KMS-11 (cell line): ENCODE measurements at regions not wholly inside any gene's neighbourhood (a gene's known extent, or its start where the extent isn't known, plus 50 kb on each side); places are given as distances from the start of the nearest gene placed in this dataset.

ENCODE experiments used
- H2AFZ ChIP-seq: fragments of 200-600 bp; sonication (generic); 2 replicates; pipeline ENCODE4 v1.6.1; 2016; ENCODE audit warnings: antibody characterized with exemption, mixed run types, low read depth
- H3K27ac ChIP-seq: fragments of 200-600 bp; sonication (generic); 2 replicates; pipeline ENCODE4 v1.6.1; 2016; ENCODE audit warnings: mild to moderate bottlenecking, mixed run types
- H3K27me3 ChIP-seq: fragments of 200-600 bp; sonication (generic); 2 replicates; pipeline ENCODE4 v1.6.1; 2017; ENCODE audit warnings: mild to moderate bottlenecking, low read depth, mixed run types, moderate library complexity; ENCODE audit not compliant: insufficient read depth
- H3K36me3 ChIP-seq: fragments of 200-600 bp; sonication (generic); 2 replicates; pipeline ENCODE4 v1.6.1; 2017; ENCODE audit warnings: mild to moderate bottlenecking, mixed run types; ENCODE audit not compliant: insufficient read depth
- H3K4me1 ChIP-seq: fragments of 200-600 bp; sonication (generic); 2 replicates; pipeline ENCODE4 v1.6.1; 2016; ENCODE audit warnings: mild to moderate bottlenecking, low read depth, mixed run types; ENCODE audit not compliant: poor library complexity, severe bottlenecking
- H3K4me2 ChIP-seq: fragments of 200-600 bp; sonication (generic); 2 replicates; pipeline ENCODE4 v1.7.0; 2016; ENCODE audit warnings: mild to moderate bottlenecking, mixed run types
- H3K4me3 ChIP-seq: fragments of 200-600 bp; sonication (generic); IDR thresholded peaks from 2 replicates; pipeline ENCODE4 v1.6.1; 2017; ENCODE audit warnings: low read depth, low read length, mixed read lengths; ENCODE audit not compliant: insufficient read depth
- H3K79me2 ChIP-seq: fragments of 200-600 bp; sonication (generic); 2 replicates; pipeline ENCODE4 v1.6.1; 2016; ENCODE audit warnings: low read depth, mixed run types; ENCODE audit not compliant: insufficient read depth
- H3K9ac ChIP-seq: fragments of 200-600 bp; sonication (generic); 2 replicates; pipeline ENCODE4 v1.6.1; 2016; ENCODE audit warnings: mild to moderate bottlenecking, mixed run types
- H4K20me1 ChIP-seq: fragments of 200-600 bp; sonication (generic); 2 replicates; pipeline ENCODE4 v1.6.1; 2016; ENCODE audit warnings: mild to moderate bottlenecking, mixed run types; ENCODE audit not compliant: insufficient read depth
- CTCF ChIP-seq: fragments of 200-600 bp; sonication (generic); conservative IDR thresholded peaks from 2 replicates; pipeline ENCODE4 v1.6.1; 2017; ENCODE audit warnings: low read depth, mild to moderate bottlenecking, antibody characterized with exemption, low read length, moderate library complexity, mixed read lengths

DNA sequence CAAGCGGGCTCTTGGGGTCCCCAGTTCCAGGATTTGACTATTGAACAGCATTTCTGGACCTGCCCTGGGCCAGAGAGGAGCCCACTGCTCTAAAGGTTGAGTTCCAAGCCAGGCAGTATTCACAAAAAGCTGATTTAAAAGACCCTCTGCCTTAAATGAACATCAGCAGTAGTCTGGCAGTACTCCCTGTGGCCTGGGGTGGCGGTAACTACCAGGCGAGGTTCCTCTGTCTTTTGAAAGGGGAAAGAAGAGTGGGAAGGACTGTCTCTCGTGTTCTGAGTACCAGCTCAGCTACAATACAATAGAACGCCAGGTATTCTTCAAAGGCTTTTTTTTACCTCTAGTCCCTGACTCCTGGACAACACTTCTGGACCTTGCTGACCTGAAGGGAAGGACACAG is 456.4 kb upstream of the TEX13C start:
- H3K4me3 ChIP-seq, result no peak overlapping the region
- H3K27ac ChIP-seq, result no peak overlapping the region

DNA sequence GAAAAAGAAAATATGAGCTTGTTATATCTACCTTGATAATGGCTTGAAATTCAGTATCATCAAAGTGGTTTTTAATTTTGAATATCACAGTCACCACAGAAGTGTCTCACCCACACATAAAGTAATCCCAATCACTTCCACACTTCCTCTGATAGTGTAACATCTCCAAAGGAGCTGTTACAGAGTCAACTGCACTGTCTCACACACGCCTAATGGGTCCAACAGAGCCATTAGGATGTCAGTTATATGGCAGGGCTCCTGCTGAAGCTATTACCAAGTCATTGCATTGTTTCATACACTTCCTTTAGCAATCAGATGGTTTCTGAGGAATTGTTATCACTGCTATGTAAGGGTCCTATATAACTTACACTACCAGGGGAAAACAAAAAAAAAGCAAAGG is 432.1 kb upstream of the TEX13C start:
- no peak for TF ChIP-seq CTCF

More for the DNA sequence above, 456.4 kb upstream of the TEX13C start:
- no peaks in the 10 kb centered on the region for H3K79me2 ChIP-seq
- no peaks in the 10 kb centered on the region for H3K36me3 ChIP-seq
- H2AFZ ChIP-seq, result no peak overlapping the region
- H3K4me1 ChIP-seq, result no peaks in the 10 kb centered on the region
- no peaks in the 10 kb centered on the region for H3K27me3 ChIP-seq
- TF ChIP-seq CTCF, result no peak
- H4K20me1 ChIP-seq, result no peaks in the 10 kb centered on the region
- no peak overlapping the region for H3K4me2 ChIP-seq
- H3K9ac ChIP-seq, result no peak overlapping the region

DNA sequence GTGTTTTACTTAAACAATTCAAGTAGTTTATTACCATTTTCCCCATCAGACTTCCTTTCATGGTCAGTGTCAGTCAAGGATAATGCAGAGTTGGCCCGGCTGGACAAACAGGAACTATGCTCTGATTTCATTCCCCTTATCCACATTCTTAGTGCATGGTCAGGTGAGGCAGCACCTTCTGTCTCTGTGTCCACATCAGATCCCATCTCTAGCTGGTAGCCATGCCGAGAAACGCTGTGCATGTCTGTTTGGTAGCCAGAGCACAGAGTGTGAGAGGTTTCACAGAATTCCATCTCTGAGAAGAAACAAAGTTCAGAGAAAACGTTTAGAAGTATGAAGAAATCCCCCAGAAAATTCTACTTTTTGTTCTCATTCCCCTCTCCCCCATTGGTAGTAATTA is 423.7 kb upstream of the TEX13C start:
- H3K79me2 ChIP-seq, result no peaks in the 10 kb centered on the region
- TF ChIP-seq CTCF, result no peak

More for the DNA sequence above, 432.1 kb upstream of the TEX13C start:
- Histone ChIP-seq H3K4me3 (no peak overlapping the region), H2AFZ (no peak overlapping the region), H3K27ac (no peak overlapping the region), H3K4me2 (no peak overlapping the region), H3K79me2 (no peaks in the 10 kb centered on the region), H3K27me3 (no peaks in the 10 kb centered on the region), H3K4me1 (no peaks in the 10 kb centered on the region), H4K20me1 (no peaks in the 10 kb centered on the region), H3K9ac (no peak overlapping the region), H3K36me3 (no peaks in the 10 kb centered on the region)

DNA sequence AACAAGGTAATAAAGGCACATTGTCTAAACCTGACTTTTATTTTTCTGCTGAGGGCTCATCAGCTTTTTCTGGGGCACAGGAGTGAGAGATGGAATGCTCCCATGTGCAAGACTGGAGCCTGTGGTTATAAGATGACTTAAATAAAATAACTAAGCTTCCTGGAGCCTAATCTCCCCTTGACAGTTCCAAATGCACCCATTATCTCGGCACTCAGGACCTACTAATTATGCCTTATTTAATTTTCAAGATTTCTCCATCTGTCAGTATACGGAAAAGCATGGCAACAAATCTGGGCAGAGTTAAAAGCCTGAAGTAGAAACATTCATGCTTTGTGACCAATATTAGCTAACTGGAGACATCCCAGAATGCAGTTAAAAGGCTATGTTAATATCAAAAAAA is 416.7 kb upstream of the TEX13C start:
- no peak overlapping the region for H3K27ac ChIP-seq
- H3K27me3 ChIP-seq, result no peaks in the 10 kb centered on the region
- H3K79me2 ChIP-seq, result no peaks in the 10 kb centered on the region
- no peak for TF ChIP-seq CTCF
- H3K36me3 ChIP-seq, result no peaks in the 10 kb centered on the region
- H3K9ac ChIP-seq, result no peak overlapping the region
- H2AFZ ChIP-seq, result no peak overlapping the region
- no peaks in the 10 kb centered on the region for H3K4me1 ChIP-seq
- H3K4me3 ChIP-seq, result no peak overlapping the region
- no peaks in the 10 kb centered on the region for H4K20me1 ChIP-seq
- no peak overlapping the region for H3K4me2 ChIP-seq

More for the DNA sequence above, 423.7 kb upstream of the TEX13C start:
- Histone ChIP-seq H4K20me1 (no peaks in the 10 kb centered on the region), H3K4me1 (no peaks in the 10 kb centered on the region), H2AFZ (no peak overlapping the region), H3K4me3 (no peak overlapping the region), H3K4me2 (no peak overlapping the region), H3K27me3 (no peaks in the 10 kb centered on the region), H3K27ac (no peak overlapping the region), H3K36me3 (no peaks in the 10 kb centered on the region), H3K9ac (no peak overlapping the region)
